Thyroid gland (tissue), 4 donors: ENCODE measurements at regions not wholly inside any gene's neighbourhood (a gene's known extent, or its start where the extent isn't known, plus 50 kb on each side); places are given as distances from the start of the nearest gene placed in this dataset.

ENCODE experiments used
- POLR2A ChIP-seq, 2 donors: fragments of 450-650 bp; IDR thresholded peaks; one replicate each; pipeline ENCODE4 v1.6.1; 2017; ENCODE audit warnings: antibody characterized with exemption in 2 of 2, mild to moderate bottlenecking in 2 of 2, moderate library complexity in 1 of 2
- TF ChIP-seq, protein P1 (sequence below), 6 experiments: fragments of 200-600 bp in 3 of 6; fragments of 450-650 bp in 3 of 6; sonication (generic) in 3 of 6; IDR thresholded peaks; one replicate each; pipeline ENCODE4 v1.5.1; 2016 to 2019; ENCODE audit warnings: antibody characterized with exemption in 6 of 6, mild to moderate bottlenecking in 2 of 6, inconsistent platforms in 1 of 6, moderate library complexity in 1 of 6

- TF ChIP-seq POLR2A (IDR thresholded peaks at IDR 0.05) = no peak
- TF ChIP-seq, protein P1, sequence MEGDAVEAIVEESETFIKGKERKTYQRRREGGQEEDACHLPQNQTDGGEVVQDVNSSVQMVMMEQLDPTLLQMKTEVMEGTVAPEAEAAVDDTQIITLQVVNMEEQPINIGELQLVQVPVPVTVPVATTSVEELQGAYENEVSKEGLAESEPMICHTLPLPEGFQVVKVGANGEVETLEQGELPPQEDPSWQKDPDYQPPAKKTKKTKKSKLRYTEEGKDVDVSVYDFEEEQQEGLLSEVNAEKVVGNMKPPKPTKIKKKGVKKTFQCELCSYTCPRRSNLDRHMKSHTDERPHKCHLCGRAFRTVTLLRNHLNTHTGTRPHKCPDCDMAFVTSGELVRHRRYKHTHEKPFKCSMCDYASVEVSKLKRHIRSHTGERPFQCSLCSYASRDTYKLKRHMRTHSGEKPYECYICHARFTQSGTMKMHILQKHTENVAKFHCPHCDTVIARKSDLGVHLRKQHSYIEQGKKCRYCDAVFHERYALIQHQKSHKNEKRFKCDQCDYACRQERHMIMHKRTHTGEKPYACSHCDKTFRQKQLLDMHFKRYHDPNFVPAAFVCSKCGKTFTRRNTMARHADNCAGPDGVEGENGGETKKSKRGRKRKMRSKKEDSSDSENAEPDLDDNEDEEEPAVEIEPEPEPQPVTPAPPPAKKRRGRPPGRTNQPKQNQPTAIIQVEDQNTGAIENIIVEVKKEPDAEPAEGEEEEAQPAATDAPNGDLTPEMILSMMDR (IDR thresholded peaks at IDR 0.05) = no peak
Observed at GRCh38 chr6:76347539-76347938, 275.1 kb upstream of the IMPG1 start.
